ENCODE measurements at regions not wholly inside any gene's neighbourhood (a gene's known extent, or its start where the extent isn't known, plus 50 kb on each side); places are given as distances from the start of the nearest gene placed in this dataset.
A peak's percentile ranks its signal among the peaks of the same experiment; 100 is the strongest.

- no peak for TF ChIP-seq ZBTB39 (CRISPR knock-in tag; IDR thresholded peaks at IDR 0.05)
- TF ChIP-seq ZNF496 (CRISPR knock-in tag; IDR thresholded peaks at IDR 0.05; ENCODE audit: insufficient replicate concordance) = no peak
- TF ChIP-seq SP140L (CRISPR knock-in tag; IDR thresholded peaks at IDR 0.05; ENCODE audit: borderline replicate concordance) = no peak
- TF ChIP-seq ZNF850 (CRISPR knock-in tag; conservative IDR thresholded peaks at IDR 0.05) = no peak
- no peak for TF ChIP-seq ZNF749 (CRISPR knock-in tag; IDR thresholded peaks at IDR 0.05; ENCODE audit: borderline replicate concordance)
- TF ChIP-seq ZFP1 (CRISPR knock-in tag; IDR thresholded peaks at IDR 0.05) = no peak
- TF ChIP-seq, protein P1, sequence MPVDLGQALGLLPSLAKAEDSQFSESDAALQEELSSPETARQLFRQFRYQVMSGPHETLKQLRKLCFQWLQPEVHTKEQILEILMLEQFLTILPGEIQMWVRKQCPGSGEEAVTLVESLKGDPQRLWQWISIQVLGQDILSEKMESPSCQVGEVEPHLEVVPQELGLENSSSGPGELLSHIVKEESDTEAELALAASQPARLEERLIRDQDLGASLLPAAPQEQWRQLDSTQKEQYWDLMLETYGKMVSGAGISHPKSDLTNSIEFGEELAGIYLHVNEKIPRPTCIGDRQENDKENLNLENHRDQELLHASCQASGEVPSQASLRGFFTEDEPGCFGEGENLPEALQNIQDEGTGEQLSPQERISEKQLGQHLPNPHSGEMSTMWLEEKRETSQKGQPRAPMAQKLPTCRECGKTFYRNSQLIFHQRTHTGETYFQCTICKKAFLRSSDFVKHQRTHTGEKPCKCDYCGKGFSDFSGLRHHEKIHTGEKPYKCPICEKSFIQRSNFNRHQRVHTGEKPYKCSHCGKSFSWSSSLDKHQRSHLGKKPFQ (CRISPR knock-in tag; IDR thresholded peaks at IDR 0.05; ENCODE audit: insufficient replicate concordance) = no peak
- TF ChIP-seq ZNF629 (CRISPR knock-in tag; conservative IDR thresholded peaks at IDR 0.05) = peak; percentile 73; the same call in 1 of the 2 replicates
- TF ChIP-seq MAFK (conservative IDR thresholded peaks at IDR 0.05 in 1 of 2, IDR thresholded peaks at IDR 0.05 in 1 of 2; ENCODE audit: low read length in 2 of 2) = peak; percentile 73 to 79
- no peak for TF ChIP-seq ZNF251 (CRISPR knock-in tag; IDR thresholded peaks at IDR 0.05)
- TF ChIP-seq, protein P2, sequence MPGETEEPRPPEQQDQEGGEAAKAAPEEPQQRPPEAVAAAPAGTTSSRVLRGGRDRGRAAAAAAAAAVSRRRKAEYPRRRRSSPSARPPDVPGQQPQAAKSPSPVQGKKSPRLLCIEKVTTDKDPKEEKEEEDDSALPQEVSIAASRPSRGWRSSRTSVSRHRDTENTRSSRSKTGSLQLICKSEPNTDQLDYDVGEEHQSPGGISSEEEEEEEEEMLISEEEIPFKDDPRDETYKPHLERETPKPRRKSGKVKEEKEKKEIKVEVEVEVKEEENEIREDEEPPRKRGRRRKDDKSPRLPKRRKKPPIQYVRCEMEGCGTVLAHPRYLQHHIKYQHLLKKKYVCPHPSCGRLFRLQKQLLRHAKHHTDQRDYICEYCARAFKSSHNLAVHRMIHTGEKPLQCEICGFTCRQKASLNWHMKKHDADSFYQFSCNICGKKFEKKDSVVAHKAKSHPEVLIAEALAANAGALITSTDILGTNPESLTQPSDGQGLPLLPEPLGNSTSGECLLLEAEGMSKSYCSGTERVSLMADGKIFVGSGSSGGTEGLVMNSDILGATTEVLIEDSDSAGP (CRISPR knock-in tag; IDR thresholded peaks at IDR 0.05; ENCODE audit: borderline replicate concordance) = no peak
- no peak for TF ChIP-seq ZFP41 (CRISPR knock-in tag; IDR thresholded peaks at IDR 0.05; ENCODE audit: borderline replicate concordance)
- TF ChIP-seq ZNF772 (CRISPR knock-in tag; IDR thresholded peaks at IDR 0.05) = no peak
- 0 out of 2 replicates have a peak, but pooled peaks have one; percentile 20 for TF ChIP-seq ZMYM3 (CRISPR knock-in tag; IDR thresholded peaks at IDR 0.05)
- TF ChIP-seq SAP130 (CRISPR knock-in tag; IDR thresholded peaks at IDR 0.05; ENCODE audit: low read depth) = no peak
- TF ChIP-seq THAP7 (CRISPR knock-in tag; IDR thresholded peaks at IDR 0.05) = no peak
- no peak for TF ChIP-seq ZFX (CRISPR knock-in tag; IDR thresholded peaks at IDR 0.05; ENCODE audit: low read depth)
- peak; percentile 73 for TF ChIP-seq ZMYM4 (CRISPR knock-in tag; IDR thresholded peaks at IDR 0.05)
- TF ChIP-seq, protein P3, sequence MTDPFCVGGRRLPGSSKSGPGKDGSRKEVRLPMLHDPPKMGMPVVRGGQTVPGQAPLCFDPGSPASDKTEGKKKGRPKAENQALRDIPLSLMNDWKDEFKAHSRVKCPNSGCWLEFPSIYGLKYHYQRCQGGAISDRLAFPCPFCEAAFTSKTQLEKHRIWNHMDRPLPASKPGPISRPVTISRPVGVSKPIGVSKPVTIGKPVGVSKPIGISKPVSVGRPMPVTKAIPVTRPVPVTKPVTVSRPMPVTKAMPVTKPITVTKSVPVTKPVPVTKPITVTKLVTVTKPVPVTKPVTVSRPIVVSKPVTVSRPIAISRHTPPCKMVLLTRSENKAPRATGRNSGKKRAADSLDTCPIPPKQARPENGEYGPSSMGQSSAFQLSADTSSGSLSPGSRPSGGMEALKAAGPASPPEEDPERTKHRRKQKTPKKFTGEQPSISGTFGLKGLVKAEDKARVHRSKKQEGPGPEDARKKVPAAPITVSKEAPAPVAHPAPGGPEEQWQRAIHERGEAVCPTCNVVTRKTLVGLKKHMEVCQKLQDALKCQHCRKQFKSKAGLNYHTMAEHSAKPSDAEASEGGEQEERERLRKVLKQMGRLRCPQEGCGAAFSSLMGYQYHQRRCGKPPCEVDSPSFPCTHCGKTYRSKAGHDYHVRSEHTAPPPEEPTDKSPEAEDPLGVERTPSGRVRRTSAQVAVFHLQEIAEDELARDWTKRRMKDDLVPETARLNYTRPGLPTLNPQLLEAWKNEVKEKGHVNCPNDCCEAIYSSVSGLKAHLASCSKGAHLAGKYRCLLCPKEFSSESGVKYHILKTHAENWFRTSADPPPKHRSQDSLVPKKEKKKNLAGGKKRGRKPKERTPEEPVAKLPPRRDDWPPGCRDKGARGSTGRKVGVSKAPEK (CRISPR knock-in tag; IDR thresholded peaks at IDR 0.05; ENCODE audit: borderline replicate concordance) = no peak
- TF ChIP-seq, protein P4, sequence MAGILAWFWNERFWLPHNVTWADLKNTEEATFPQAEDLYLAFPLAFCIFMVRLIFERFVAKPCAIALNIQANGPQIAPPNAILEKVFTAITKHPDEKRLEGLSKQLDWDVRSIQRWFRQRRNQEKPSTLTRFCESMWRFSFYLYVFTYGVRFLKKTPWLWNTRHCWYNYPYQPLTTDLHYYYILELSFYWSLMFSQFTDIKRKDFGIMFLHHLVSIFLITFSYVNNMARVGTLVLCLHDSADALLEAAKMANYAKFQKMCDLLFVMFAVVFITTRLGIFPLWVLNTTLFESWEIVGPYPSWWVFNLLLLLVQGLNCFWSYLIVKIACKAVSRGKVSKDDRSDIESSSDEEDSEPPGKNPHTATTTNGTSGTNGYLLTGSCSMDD (CRISPR knock-in tag; IDR thresholded peaks at IDR 0.05) = no peak
These were observed 53.5 kb upstream of the FN1 start (continued) for GRCh38 chr2:215489288-215489848.

Measured in HepG2 (cell line).